ENCODE measurements at regions not wholly inside any gene's neighbourhood (a gene's known extent, or its start where the extent isn't known, plus 50 kb on each side); places are given as distances from the start of the nearest gene placed in this dataset.

DNA sequence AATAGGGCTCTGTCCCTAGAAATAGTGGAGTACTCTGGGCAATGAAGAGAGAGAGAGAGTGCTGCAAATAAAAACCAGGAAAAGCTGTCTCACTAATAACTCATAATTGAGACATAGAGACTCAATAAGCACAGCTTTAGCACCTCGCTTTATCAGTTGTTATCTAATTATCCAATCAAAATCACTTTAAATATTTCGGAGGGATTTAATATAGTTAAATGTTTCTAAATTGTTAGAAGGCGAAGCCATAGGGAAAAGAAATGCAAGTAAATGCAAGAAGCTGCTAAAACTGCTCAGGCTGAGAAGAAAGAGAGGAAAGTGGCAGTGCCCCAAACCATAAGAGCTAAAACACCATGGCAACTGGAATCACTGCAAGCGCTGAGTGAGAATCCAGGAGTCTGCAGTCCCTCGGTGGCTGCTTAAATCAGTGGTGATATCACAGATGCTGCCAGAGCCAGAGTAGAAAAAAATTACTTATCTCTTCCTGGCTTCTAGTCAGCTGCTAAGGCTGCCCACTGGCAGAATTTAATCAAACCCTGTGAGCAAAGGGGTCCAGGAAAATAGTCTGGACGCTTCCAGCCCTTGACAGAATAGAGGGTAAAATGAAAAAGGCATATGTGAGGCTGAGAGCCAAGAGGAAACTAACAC is 150.4 kb upstream of the CHRM2 start:
- H3K36me3 ChIP-seq (ENCODE audit: control insufficient read depth, insufficient read depth, low read length), result no peaks in the 10 kb centered on the region
- H3K23ac ChIP-seq (ENCODE audit: low read length), result no peak overlapping the region
- no peaks in the 10 kb centered on the region for H3K4me1 ChIP-seq (ENCODE audit: control insufficient read depth, low read depth, low read length)
- no peak overlapping the region for H3K4ac ChIP-seq (ENCODE audit: low read depth, low read length)
- 100% methylated on average over 1 of the region's 6 CpGs for WGBS (ENCODE audit: extremely low coverage, insufficient coverage, low lambda C conversion rate)
- no peak overlapping the region for H3K9ac ChIP-seq (ENCODE audit: low read length)
- DNase-seq, result peak; percentile 8
- H2AK5ac ChIP-seq (ENCODE audit: low read length), result no peak overlapping the region
- H4K5ac ChIP-seq (ENCODE audit: low read length), result no peak overlapping the region
- H3K4me3 ChIP-seq (ENCODE audit: low read length), result no peak overlapping the region
- H3K56ac ChIP-seq (ENCODE audit: low read length), result no peak overlapping the region
- H3K27me3 ChIP-seq (ENCODE audit: insufficient read depth, low read length, poor library complexity), result no peaks in the 10 kb centered on the region
- H3K79me2 ChIP-seq (ENCODE audit: control insufficient read depth, insufficient read depth, low read length), result no peaks in the 10 kb centered on the region
- H3K18ac ChIP-seq (ENCODE audit: low read length), result no peak overlapping the region
- H3K27ac ChIP-seq (ENCODE audit: low read depth, low read length), result no peak overlapping the region
- H2BK15ac ChIP-seq (replicated peaks; ENCODE audit: low read depth), result no peak overlapping the region
- H2BK5ac ChIP-seq (ENCODE audit: low read length), result no peak overlapping the region
- no peak overlapping the region for H3K4me2 ChIP-seq (ENCODE audit: low read length)
- H4K8ac ChIP-seq (ENCODE audit: low read depth, low read length), result no peak overlapping the region
- no peaks in the 10 kb centered on the region for H3K79me1 ChIP-seq (ENCODE audit: low read length)
- H2BK120ac ChIP-seq (ENCODE audit: low read depth, low read length), result no peak overlapping the region

- H2BK120ac ChIP-seq (ENCODE audit: low read depth, low read length), result no peak overlapping the region
- H3K9ac ChIP-seq (ENCODE audit: low read length), result no peak overlapping the region
- no peak overlapping the region for H2BK5ac ChIP-seq (ENCODE audit: low read length)
- H3K27ac ChIP-seq (ENCODE audit: low read depth, low read length), result no peak overlapping the region
- no peak overlapping the region for H2BK15ac ChIP-seq (replicated peaks; ENCODE audit: low read depth)
- DNase-seq, result no peak
- WGBS (ENCODE audit: extremely low coverage, insufficient coverage, low lambda C conversion rate), result no CpG with 5 or more reads among the region's 3 CpGs
- H4K5ac ChIP-seq (ENCODE audit: low read length), result no peak overlapping the region
- no peak overlapping the region for H2AK5ac ChIP-seq (ENCODE audit: low read length)
- H3K36me3 ChIP-seq (ENCODE audit: control insufficient read depth, insufficient read depth, low read length), result no peaks in the 10 kb centered on the region
- no peak overlapping the region for H3K56ac ChIP-seq (ENCODE audit: low read length)
- H4K8ac ChIP-seq (ENCODE audit: low read depth, low read length), result no peak overlapping the region
- H3K4me2 ChIP-seq (ENCODE audit: low read length), result no peak overlapping the region
- H3K4me3 ChIP-seq (ENCODE audit: low read length), result no peak overlapping the region
- H3K23ac ChIP-seq (ENCODE audit: low read length), result no peak overlapping the region
- no peaks in the 10 kb centered on the region for H3K27me3 ChIP-seq (ENCODE audit: insufficient read depth, low read length, poor library complexity)
- H3K79me2 ChIP-seq (ENCODE audit: control insufficient read depth, insufficient read depth, low read length), result no peaks in the 10 kb centered on the region
- no peak overlapping the region for H3K18ac ChIP-seq (ENCODE audit: low read length)
- H3K4ac ChIP-seq (ENCODE audit: low read depth, low read length), result no peak overlapping the region
- no peaks in the 10 kb centered on the region for H3K4me1 ChIP-seq (ENCODE audit: control insufficient read depth, low read depth, low read length)
- H3K79me1 ChIP-seq (ENCODE audit: low read length), result no peaks in the 10 kb centered on the region
Observed at GRCh38 chr7:136714062-136714461, 154.4 kb upstream of the CHRM2 start.

DNA sequence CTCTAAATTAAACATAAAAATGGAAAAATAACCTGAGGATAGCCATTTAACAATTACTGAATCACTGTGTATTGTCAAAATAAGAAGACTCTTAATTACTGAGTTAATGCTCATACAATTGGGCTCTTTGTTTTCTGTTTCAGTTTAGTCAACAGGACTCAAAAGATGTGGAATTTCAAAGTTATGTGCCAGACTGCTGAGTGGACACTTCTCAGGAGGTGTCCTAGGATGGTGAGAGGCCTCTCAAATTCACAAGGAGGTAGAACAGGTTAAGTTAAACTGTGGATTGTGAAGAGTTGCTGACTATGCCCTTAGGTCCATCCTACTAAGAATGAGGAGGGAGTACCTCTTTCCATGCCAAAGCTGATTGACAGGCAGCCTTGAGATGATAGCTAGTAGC is 157.7 kb upstream of the CHRM2 start:
- no peaks in the 10 kb centered on the region for H3K36me3 ChIP-seq (ENCODE audit: control insufficient read depth, insufficient read depth, low read length)
- H3K23ac ChIP-seq (ENCODE audit: low read length), result no peak overlapping the region
- no peak overlapping the region for H2BK120ac ChIP-seq (ENCODE audit: low read depth, low read length)
- no peak overlapping the region for H3K56ac ChIP-seq (ENCODE audit: low read length)
- H2AK5ac ChIP-seq (ENCODE audit: low read length), result no peak overlapping the region
- H3K4me2 ChIP-seq (ENCODE audit: low read length), result no peak overlapping the region
- no peak overlapping the region for H2BK15ac ChIP-seq (replicated peaks; ENCODE audit: low read depth)
- DNase-seq, result peak; percentile 6
- no peak overlapping the region for H3K4me3 ChIP-seq (ENCODE audit: low read length)
- no peak overlapping the region for H4K8ac ChIP-seq (ENCODE audit: low read depth, low read length)
- no peaks in the 10 kb centered on the region for H3K27me3 ChIP-seq (ENCODE audit: insufficient read depth, low read length, poor library complexity)
- no peak overlapping the region for H3K18ac ChIP-seq (ENCODE audit: low read length)
- no peak overlapping the region for H2BK5ac ChIP-seq (ENCODE audit: low read length)
- H3K4me1 ChIP-seq (ENCODE audit: control insufficient read depth, low read depth, low read length), result no peaks in the 10 kb centered on the region
- no peaks in the 10 kb centered on the region for H3K79me1 ChIP-seq (ENCODE audit: low read length)
- H3K27ac ChIP-seq (ENCODE audit: low read depth, low read length), result no peak overlapping the region
- no peak overlapping the region for H3K9ac ChIP-seq (ENCODE audit: low read length)
- H3K79me2 ChIP-seq (ENCODE audit: control insufficient read depth, insufficient read depth, low read length), result no peaks in the 10 kb centered on the region
- no peak overlapping the region for H3K4ac ChIP-seq (ENCODE audit: low read depth, low read length)
- no peak overlapping the region for H4K5ac ChIP-seq (ENCODE audit: low read length)

DNA sequence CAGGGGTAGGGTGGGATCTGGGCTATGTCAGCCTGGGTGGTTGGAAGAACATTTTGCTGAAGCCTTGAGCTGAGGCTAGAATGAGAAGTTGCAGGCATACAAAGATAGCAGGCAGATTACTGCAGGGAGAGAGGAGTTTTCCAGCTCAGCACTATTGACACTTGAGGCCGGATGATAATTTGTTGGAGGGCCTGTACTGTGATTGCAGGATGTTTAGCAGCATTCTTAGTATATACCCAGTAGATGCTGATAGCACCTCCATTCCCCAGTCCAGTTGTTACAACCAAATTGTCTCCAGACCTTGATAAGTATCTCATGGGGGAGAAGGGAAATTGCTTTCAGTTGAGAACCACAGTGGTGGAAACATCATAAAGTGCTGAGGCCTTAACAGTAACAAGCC is 158.6 kb upstream of the CHRM2 start:
- peak; percentile 74 for DNase-seq
- no peaks in the 10 kb centered on the region for H3K27me3 ChIP-seq (ENCODE audit: insufficient read depth, low read length, poor library complexity)
- H2BK5ac ChIP-seq (ENCODE audit: low read length), result no peak overlapping the region
- H3K9ac ChIP-seq (ENCODE audit: low read length), result no peak overlapping the region
- H2BK120ac ChIP-seq (ENCODE audit: low read depth, low read length), result no peak overlapping the region
- no peak overlapping the region for H2BK15ac ChIP-seq (replicated peaks; ENCODE audit: low read depth)
- H3K23ac ChIP-seq (ENCODE audit: low read length), result no peak overlapping the region
- H3K79me2 ChIP-seq (ENCODE audit: control insufficient read depth, insufficient read depth, low read length), result no peaks in the 10 kb centered on the region
- no peak overlapping the region for H4K8ac ChIP-seq (ENCODE audit: low read depth, low read length)
- no peak overlapping the region for H2AK5ac ChIP-seq (ENCODE audit: low read length)
- H3K4me3 ChIP-seq (ENCODE audit: low read length), result no peak overlapping the region
- H3K4me2 ChIP-seq (ENCODE audit: low read length), result no peak overlapping the region
- H3K4me1 ChIP-seq (ENCODE audit: control insufficient read depth, low read depth, low read length), result no peaks in the 10 kb centered on the region
- no peak overlapping the region for H3K27ac ChIP-seq (ENCODE audit: low read depth, low read length)
- H3K4ac ChIP-seq (ENCODE audit: low read depth, low read length), result no peak overlapping the region
- no CpG with 5 or more reads among the region's 1 CpG for WGBS (ENCODE audit: extremely low coverage, insufficient coverage, low lambda C conversion rate)
- no peak overlapping the region for H3K56ac ChIP-seq (ENCODE audit: low read length)
- H3K79me1 ChIP-seq (ENCODE audit: low read length), result no peaks in the 10 kb centered on the region
- H3K18ac ChIP-seq (ENCODE audit: low read length), result no peak overlapping the region
- no peak overlapping the region for H4K5ac ChIP-seq (ENCODE audit: low read length)
- no peaks in the 10 kb centered on the region for H3K36me3 ChIP-seq (ENCODE audit: control insufficient read depth, insufficient read depth, low read length)

GRCh38 chr7:136702913-136703312 is 165.5 kb upstream of the CHRM2 start:
- H2BK120ac ChIP-seq (ENCODE audit: low read depth, low read length), result no peak overlapping the region
- no peak overlapping the region for H3K18ac ChIP-seq (ENCODE audit: low read length)
- no peak overlapping the region for H3K9ac ChIP-seq (ENCODE audit: low read length)
- no peak overlapping the region for H4K5ac ChIP-seq (ENCODE audit: low read length)
- H3K27me3 ChIP-seq (ENCODE audit: insufficient read depth, low read length, poor library complexity), result no peaks in the 10 kb centered on the region
- no peak overlapping the region for H3K4me3 ChIP-seq (ENCODE audit: low read length)
- no peak overlapping the region for H3K4me2 ChIP-seq (ENCODE audit: low read length)
- no peak overlapping the region for H3K56ac ChIP-seq (ENCODE audit: low read length)
- H2BK5ac ChIP-seq (ENCODE audit: low read length), result no peak overlapping the region
- H4K8ac ChIP-seq (ENCODE audit: low read depth, low read length), result no peak overlapping the region
- no peaks in the 10 kb centered on the region for H3K4me1 ChIP-seq (ENCODE audit: control insufficient read depth, low read depth, low read length)
- no peaks in the 10 kb centered on the region for H3K36me3 ChIP-seq (ENCODE audit: control insufficient read depth, insufficient read depth, low read length)
- H3K27ac ChIP-seq (ENCODE audit: low read depth, low read length), result no peak overlapping the region
- no peak overlapping the region for H2BK15ac ChIP-seq (replicated peaks; ENCODE audit: low read depth)
- no peak for DNase-seq
- H3K79me1 ChIP-seq (ENCODE audit: low read length), result no peaks in the 10 kb centered on the region
- H3K4ac ChIP-seq (ENCODE audit: low read depth, low read length), result no peak overlapping the region
- H3K23ac ChIP-seq (ENCODE audit: low read length), result no peak overlapping the region
- no peak overlapping the region for H2AK5ac ChIP-seq (ENCODE audit: low read length)
- no CpG with 5 or more reads among the region's 1 CpG for WGBS (ENCODE audit: extremely low coverage, insufficient coverage, low lambda C conversion rate)
- H3K79me2 ChIP-seq (ENCODE audit: control insufficient read depth, insufficient read depth, low read length), result no peaks in the 10 kb centered on the region

- H3K79me2 ChIP-seq (ENCODE audit: control insufficient read depth, insufficient read depth, low read length), result no peaks in the 10 kb centered on the region
- no peaks in the 10 kb centered on the region for H3K36me3 ChIP-seq (ENCODE audit: control insufficient read depth, insufficient read depth, low read length)
- no peaks in the 10 kb centered on the region for H3K79me1 ChIP-seq (ENCODE audit: low read length)
- WGBS (ENCODE audit: extremely low coverage, insufficient coverage, low lambda C conversion rate), result no CpG with 5 or more reads among the region's 2 CpGs
- no peak overlapping the region for H3K18ac ChIP-seq (ENCODE audit: low read length)
- H2AK5ac ChIP-seq (ENCODE audit: low read length), result no peak overlapping the region
- DNase-seq, result no peak
- no peak overlapping the region for H3K9ac ChIP-seq (ENCODE audit: low read length)
- no peak overlapping the region for H3K4me2 ChIP-seq (ENCODE audit: low read length)
- H3K27ac ChIP-seq (ENCODE audit: low read depth, low read length), result no peak overlapping the region
- no peak overlapping the region for H2BK15ac ChIP-seq (replicated peaks; ENCODE audit: low read depth)
- no peak overlapping the region for H3K56ac ChIP-seq (ENCODE audit: low read length)
- no peaks in the 10 kb centered on the region for H3K4me1 ChIP-seq (ENCODE audit: control insufficient read depth, low read depth, low read length)
- no peaks in the 10 kb centered on the region for H3K27me3 ChIP-seq (ENCODE audit: insufficient read depth, low read length, poor library complexity)
- no peak overlapping the region for H3K4me3 ChIP-seq (ENCODE audit: low read length)
- no peak overlapping the region for H4K5ac ChIP-seq (ENCODE audit: low read length)
- H4K8ac ChIP-seq (ENCODE audit: low read depth, low read length), result no peak overlapping the region
- H2BK5ac ChIP-seq (ENCODE audit: low read length), result no peak overlapping the region
- H3K23ac ChIP-seq (ENCODE audit: low read length), result no peak overlapping the region
- no peak overlapping the region for H3K4ac ChIP-seq (ENCODE audit: low read depth, low read length)
- no peak overlapping the region for H2BK120ac ChIP-seq (ENCODE audit: low read depth, low read length)
Observed at GRCh38 chr7:136698977-136699376, 169.5 kb upstream of the CHRM2 start.
